AG08396 (cell line): ENCODE measurements at regions not wholly inside any gene's neighbourhood (a gene's known extent, or its start where the extent isn't known, plus 50 kb on each side); places are given as distances from the start of the nearest gene placed in this dataset.

Experiments
- DNase-seq: peaks from one replicate; pipeline ENCODE4 v3.0.0; 2012; ENCODE audit warnings: low spot score, mixed read lengths

DNA sequence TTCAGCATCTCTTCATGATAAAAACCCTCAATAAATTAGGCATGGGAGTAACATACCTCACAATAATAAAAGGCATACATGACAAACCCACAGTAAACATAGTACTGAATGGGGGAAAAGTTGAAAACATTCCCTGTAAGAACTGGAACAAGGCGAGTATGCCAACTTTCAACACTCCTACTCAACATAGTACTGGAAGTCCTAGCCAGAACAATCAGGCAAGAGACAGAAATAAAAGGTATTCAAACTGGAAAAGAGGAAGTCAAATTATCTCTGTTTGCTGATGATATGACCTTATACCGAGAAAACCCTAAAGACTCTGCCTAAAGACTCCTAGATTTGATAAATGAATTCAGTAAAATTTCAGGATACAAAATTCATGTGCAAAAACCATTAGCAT lies 167.6 kb downstream of the TMEM38B start:
- no peak for DNase-seq

DNA sequence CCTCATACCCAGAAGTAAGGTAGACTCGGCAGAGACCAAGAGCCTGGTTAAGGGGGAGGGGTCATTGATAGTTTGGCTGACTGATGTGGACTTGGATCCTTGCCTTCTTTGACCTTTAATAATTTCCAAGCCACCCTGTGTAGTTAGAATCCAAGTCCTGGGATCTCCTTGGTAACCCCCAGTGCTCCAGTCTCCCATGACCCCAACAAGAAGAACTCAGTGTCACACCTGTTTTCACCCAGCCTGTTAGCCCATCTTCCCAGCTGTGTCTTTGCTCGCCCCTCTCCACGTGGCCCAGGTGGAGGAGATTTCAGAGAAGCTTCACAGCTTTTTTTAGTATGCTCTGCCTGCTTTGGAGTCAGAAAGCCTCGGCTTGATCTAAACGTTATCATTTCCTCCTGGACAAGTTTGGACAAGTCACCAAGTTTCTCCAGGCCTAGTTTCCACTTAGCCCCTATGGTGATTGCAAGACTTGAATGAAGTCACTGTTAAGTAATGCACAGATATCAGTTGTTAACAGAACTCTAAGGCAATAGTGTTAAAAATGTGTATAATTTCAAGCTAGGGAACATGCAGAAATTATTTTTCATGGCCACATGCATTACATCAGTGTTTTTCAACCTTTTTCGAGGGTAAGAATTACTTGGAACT lies 170.0 kb downstream of the TMEM38B start:
- no peak for DNase-seq

DNA sequence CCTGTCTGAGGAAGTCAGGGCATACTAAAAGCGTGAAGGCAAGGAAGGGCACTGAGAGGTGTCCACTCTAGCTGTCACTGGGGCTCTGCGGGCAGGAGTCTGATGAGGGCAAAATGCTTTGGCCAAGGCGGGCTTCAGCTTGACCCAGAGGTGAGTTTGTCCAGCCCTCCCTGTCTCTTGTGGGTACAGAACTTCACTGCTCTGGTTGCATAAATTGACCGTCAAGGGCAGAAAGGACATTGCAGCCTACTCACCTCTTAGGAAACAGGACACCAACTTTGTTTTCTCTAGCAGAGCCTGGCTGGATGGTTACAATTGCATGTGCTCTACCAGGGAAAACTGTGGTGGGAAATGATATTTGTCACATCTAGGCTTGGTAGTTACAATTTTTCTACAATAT lies 170.9 kb downstream of the TMEM38B start:
- DNase-seq = no peak

DNA sequence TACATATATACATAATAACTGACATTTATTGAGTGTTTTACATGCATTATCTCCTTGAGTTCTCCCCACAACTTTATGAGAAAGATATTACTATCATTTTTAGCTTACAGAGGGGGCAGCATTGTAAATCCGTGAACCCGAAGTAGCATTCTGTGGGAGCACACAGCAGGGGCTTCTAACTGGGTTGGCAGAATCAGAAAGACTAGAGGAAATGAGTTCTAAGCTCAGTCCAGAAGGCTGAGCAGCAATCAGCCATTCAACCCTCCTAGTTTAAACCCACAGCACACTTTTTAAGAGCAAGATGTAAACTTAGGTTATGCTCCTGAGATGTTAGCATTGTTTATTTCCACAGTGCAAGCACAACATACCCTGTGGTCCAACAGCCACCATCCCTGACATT lies 177.2 kb downstream of the TMEM38B start:
- DNase-seq = no peak

DNA sequence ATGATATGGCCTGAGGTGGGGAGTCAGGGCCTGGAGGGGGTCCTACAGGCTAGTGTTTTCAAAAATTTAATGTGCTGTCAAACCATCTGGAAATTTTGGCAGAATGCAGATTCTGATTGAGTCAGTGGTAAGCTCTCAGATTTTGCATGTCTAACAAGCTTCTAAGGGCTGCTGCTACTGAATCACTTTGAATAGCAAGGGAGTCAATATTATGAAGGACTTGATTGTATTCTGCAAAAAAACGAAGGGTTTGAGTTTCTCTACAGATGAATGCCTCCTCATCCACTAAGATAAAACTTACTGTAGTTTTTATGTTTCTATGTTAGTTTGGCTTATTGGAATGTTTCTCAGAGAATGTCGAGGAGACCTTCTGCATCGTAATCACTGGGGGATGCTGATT lies 179.5 kb downstream of the TMEM38B start:
- no peak for DNase-seq

DNA sequence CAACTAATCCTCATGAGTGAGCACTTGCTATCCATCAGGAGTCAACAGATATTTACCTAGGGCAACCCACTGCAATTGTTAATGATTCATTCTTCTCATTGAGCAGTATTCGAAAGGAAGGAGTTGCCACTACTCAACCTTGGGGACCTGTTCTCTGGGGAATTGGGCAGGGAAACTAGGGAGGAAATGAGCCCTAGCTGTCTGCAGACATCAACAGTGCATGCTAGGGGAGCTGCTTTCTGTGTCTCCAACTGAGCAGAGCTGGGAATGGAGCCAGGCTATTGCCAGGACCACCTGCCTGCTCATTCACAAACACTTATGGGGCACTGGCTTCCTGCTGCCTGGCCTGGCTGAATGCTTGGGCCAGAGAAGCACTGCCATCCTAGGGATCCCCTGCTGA lies 183.4 kb downstream of the TMEM38B start:
- DNase-seq = no peak

DNA sequence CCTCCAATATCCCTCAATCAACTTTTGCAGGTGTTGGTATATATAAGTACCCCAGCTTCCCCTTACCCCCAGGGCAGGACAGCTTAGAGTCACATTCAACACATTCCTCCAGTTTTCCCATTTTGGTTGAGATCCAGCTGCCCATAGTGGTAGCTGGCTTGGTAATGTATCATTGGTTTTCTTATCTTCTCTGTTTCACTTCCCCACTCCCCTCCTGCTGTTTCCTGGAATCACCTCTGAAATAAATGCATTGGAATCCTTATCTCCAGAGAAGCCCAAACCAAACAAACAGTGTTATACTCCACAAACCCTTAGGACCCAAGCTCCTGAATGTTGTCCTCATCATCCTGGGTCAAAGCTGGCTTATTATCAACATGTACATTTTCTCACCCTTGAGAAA lies 184.8 kb downstream of the TMEM38B start:
- no peak for DNase-seq

DNA sequence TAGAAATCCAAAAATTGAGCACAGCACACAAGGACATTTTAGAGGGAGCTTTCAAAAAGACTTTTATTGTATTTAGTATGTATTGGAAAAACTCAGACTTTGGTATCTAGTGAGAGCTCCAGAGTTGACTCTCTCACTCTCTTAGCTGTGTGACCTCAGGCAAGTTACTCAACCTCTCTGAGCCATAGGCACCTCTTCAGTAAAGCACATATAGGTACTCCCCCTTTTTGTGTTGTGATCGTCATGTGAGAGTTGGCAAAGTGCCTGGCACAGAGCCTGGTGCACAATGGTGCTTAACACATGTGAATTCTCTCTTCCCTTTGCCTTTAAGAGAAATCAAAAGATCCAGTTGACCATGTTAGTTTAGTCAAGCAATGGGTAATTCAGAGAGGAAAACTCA lies 186.2 kb downstream of the TMEM38B start:
- no peak for DNase-seq

DNA sequence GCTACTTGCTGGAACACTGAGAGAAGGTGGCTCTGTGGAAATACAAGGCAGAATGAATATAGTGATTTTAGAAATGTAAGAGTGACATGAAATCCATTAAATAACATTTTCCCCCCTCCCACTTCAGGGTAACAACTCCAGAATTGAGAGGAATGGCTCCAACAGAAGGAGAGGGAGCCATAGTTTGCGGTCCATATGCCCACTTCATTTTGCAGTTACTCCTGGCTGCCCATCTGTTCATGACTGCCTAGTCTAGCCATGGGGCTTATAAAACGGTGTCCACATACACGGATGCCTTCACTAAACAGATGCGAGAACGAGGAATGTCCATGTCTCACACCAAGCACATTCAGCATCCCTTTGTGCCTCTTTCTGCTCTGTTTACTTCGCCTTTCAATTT lies 186.7 kb downstream of the TMEM38B start:
- no peak for DNase-seq

DNA sequence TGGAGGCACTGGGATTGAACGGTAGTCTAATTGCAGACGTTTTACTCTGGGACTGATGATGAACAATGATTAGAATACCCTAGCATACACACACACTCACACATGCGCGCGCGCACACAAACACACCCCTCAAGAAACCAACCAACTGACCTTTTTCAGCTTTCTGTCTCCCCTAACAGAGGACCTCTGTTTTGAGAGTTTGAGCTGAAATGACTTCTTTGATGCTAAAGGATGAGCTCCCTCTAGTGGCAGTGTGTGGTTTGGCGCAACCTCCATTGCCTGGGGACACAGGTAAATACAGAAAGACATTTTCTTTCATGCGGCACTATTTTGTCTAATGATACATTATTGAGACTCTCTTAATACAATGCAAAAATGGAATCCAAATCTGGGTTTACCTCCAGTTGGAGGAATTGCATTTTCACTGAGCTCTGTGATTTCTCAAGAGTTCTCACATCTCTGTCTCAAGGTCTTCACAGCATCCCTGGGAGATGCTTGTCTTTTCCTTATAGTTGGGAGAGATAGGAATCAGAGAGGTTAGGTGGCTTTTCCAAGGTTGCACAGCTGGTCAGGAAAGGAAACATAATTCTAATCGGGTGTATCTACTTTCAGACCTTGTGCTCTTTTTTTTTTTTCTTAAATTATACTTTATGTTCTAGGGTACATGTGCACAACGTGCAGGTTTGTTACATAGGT lies 187.5 kb downstream of the TMEM38B start:
- peak; percentile 30 for DNase-seq

DNA sequence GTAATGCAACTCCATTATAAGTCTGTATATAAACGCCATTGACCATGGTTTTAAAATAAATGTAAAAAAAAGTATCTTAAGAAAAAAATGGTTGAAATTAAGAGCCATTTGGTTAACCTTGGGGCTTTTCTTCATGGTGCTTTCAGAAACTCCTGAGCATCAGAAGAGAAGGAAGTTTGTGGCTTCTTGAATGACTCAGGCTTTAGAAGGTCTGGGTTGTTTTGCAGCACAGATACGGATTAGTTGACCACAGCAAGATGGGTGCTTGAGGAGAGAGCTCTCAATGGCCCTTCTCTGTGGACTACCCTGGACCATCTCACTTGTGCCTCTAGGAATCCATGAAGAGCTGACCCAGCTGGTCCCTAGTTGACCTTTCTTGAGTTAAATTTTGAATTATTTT lies 189.5 kb downstream of the TMEM38B start:
- DNase-seq = no peak

DNA sequence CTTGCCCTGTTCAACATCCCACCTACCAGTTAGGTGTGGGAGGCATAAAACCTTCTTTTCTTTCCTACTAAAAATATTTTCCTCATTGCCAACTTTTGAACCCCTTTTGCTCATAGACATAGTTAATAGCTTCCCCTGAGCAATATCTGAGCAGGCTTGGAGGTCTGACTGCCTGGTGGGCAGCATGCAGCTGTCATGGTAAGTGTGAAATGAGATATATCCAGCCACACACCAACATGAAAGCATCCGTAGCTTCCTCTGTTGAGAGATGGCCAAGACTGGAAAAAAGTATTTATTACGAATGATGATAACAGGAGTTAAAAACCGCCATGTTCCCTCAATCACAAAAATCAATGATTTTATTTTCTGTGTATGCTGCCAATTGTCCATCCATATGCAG lies 190.1 kb downstream of the TMEM38B start:
- no peak for DNase-seq

DNA sequence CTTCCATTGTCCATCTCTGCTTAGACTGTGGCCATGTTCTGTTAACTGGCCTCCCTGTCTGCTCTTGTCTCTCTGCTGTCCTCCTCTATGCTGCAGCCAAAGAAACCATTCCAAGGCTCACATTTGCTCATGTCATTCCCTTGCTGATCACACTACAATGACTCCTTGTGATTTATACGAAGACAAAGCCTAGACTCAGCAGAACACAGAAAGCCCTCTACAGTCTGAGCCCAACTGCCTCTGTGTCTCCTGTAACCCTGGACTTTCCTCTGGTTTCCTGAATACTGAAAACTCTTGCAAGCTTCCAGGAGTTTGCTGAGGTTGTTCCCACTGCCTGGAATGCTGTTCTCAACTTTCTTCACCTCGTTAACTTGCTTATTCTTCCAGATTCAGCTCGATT lies 191.8 kb downstream of the TMEM38B start:
- DNase-seq = no peak

DNA sequence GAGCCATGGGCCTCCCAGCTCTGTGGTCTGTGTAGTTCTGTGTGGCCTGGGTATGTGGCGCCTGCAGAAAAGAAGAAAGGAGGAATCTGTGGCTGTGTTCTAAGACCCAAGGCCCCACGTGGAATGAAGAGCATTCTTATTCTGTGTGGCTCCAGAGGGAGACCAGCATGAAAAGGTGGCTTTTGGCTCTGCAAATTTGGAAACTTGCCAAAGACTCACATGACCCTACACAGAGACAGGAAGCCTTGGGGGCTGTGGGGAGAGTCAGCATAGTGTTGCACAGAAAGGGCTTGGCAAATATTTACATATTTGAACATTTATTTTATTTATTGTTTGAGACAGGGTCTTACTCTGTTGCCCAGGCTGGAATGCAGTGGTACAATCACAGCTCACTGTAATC lies 193.3 kb downstream of the TMEM38B start:
- DNase-seq = no peak

DNA sequence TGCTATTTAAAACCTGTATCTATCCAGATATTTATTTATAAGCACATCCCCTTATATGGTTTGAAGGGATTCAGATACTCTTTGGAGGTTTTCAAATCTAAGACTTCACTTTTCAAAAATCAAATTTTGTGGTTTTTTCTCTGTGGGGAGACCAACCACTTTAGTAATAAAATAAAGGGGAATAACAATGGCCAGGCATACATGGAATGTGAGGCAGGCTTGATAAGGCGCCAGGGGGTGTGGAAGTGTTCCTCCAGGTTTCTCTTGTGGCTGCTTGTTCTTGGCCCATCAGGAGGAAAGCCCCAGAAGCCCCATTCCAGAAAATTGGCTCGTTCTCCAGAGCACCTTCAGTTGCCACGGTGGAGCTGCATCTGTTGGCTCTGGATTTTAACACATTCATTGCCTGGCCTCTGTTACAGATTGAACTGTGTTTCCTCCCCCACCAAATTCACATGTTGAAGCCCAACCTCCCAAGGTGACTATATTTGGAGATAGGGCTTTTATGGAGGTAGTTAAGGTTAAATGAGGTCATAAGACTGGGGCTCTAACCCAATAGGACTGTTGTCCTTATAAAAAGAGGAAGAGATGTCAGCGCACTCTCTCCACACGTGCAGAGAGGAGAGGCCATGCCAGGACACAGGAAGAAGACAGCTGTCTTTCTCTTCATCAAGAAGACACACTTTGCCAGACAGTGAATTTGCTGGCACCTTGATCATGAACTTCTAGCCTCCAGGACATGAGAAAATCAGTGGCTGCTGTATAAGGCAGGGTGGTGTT lies 195.9 kb downstream of the TMEM38B start:
- DNase-seq = no peak

DNA sequence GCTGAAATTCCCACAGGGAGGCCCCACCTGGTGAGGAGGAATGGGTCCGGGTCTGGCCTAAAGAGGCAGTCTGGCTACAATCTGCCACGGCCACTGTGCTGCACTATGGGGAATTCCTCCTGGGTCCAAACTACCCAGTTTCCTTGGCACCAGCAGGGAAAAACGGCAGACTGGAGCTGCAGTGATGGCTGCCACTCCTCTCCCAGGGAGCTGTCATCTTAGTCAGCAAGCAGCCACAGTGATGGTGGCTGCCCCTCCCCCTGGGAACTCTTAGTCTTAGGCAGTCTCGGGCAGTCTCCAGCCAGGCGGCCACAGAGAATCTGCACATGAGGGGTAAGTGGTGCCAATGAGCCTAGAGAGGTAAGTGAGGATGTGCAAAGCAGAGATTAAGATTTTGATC lies 205.8 kb downstream of the TMEM38B start:
- DNase-seq = no peak

DNA sequence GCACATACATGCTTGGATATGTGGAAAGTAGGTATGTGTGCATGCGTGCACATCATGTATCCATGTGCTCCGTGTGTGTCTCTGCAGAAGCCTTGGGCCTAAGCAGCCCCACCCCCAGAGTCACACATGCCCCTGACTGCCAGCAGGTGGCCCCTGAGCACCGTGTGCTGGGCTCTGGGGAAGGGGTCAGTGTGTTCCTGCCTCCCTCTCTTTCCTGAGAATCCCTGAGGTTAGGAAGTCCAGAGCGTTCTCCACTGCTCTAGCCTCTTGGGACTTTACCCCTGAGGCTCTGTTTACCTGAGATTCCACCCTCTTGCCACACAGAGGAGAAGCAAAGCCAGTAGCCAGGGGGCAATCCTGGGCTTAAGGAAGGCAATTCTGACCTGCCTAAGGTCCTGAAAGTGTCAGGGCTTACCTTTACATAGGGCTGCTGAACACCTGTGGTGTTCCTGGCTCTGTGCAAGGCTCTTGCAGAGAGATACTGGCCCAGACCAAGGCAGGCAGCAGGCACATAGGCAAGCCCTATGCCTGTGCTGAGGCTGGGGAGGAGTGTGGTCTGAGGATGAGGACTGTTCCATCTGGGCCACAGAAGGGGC lies 207.3 kb downstream of the TMEM38B start:
- no peak for DNase-seq

DNA sequence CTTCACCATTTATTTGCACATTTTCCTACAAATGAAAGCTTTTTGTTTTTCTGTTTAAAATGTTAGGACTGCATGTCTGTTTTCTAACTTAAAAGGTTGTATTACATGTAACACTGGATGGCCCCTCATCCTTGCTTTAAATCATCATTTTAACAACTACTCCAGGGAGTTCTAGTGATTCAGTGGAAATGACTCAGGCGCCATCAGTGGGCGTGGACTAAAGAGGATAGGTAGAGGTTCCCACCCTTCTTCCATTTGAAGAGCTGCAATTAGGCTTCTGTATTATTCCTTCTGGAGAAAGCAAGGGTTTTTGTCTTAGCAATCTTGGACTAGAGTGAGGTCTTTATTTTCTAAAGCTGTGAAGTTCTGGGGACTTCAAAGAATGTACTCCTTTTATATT lies 213.7 kb downstream of the TMEM38B start:
- no peak for DNase-seq

DNA sequence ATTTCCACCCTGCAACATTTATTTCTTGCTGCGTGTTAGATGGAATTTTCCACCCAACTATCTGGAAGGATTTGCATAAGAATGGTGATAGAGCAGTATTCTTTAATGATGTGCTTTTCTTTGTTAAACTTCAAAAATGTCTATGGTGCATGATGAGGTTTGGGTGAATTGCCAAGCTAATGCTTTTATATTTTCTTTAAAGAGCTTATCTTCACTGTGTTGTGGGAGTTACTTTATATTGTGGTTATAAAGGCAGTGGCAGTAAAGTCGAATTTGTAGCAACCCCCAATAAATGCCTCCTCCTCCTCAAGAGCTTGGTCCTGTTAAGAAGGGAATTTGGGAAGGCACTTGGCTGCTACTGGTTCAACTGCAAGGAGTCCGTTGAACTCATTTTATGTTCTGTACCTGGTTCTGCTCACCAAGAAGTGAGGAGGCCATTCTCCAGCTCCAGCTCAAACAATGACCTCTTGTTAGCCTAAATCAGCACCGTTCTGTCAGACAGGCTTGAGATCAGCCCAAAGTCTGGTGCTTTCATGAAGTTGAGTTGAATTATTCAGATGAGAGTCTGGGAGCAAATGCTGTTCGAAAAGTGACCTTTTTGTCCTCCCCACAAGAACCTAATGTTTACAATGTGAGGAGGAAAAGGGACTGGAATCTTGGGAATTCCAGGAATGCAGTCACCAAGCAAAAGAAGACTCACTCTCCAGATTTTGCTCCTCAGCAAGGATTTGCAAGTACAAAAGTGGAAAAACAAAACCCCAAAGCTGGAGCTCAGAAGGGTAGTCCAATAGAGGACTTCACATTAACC lies 217.0 kb downstream of the TMEM38B start:
- no peak for DNase-seq

DNA sequence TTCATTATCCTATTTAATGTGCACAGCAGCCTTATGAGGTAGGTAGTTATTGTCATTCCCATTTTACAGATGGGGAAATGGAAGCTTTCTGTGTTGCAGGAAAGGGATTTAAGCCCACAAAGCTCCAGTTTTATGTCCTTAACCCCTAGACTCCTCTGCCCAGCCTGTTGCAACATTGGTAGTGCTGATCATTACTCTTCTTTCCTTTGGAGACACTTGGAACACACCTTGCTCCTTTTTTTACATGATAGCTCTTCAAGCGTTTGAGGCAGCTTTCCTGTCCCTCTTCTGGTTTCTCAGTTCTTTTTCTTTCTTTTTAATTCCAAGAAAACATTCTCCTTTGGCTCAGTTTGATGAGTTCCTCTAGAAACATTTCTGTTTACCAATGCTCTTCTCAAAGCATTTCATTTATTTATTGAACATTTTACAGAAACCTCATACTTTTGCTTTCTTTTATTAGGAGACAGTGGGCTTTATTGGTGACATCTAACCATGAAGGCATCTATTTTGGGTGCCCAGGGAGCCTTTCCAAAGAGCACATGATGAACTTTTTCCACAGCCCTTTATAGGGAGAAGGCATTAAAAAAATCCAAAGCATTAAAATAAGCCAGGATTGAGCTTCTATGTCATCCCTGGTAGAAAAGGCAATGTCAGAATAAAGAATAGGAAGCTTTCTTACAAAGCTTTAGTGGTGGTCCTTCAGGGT lies 218.0 kb downstream of the TMEM38B start:
- no peak for DNase-seq

DNA sequence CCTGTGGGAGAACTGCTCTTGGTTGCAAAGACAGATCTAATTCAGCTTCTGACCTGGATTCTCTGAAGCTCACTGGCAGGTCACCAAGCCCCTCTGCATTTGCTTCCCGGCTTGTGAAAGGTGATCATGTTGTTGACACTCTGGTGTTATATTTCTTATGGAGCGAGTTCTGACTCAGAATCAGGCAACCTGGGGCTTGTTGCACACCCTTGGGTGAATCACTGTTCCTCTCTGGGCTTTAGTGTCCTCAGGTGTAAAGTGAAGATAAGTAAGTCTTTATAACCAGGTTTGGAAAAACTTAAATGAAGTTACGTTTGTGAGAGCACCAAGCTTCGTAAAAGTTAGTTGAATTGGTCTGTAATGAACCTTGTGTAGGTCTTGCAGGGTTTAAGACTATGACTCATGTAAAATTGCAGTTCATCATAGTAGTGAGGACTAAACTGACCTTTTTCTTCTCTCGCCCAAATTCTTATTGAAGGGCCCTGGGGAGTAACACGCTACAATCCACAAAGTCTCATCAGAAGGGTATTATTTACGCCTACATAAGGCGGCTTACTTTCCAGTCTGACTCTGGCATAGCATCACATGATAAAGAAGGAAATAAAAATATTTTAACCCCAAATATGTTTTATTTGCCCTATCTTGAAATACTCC lies 218.6 kb downstream of the TMEM38B start:
- no peak for DNase-seq
